Glutamatergic neuron (in vitro differentiated cells): ENCODE measurements at regions not wholly inside any gene's neighbourhood (a gene's known extent, or its start where the extent isn't known, plus 50 kb on each side); places are given as distances from the start of the nearest gene placed in this dataset.

ENCODE experiments used
- DNase-seq: peaks from one replicate; pipeline ENCODE4 v3.0.0; 2022
- H3K27ac Mint-ChIP-seq: one replicate; pipeline ENCODE4 v1.8.0; 2020; ENCODE audit warnings: mild to moderate bottlenecking, mixed read lengths, inconsistent platforms; ENCODE audit not compliant: unreplicated experiment
- H3K27me3 Mint-ChIP-seq: one replicate; pipeline ENCODE4 v1.8.0; 2020; ENCODE audit warnings: mild to moderate bottlenecking, moderate library complexity, mixed read lengths, inconsistent platforms; ENCODE audit not compliant: unreplicated experiment
- H3K36me3 Mint-ChIP-seq: one replicate; pipeline ENCODE4 v1.8.0; 2020; ENCODE audit warnings: mild to moderate bottlenecking, mixed read lengths, inconsistent platforms; ENCODE audit not compliant: unreplicated experiment
- H3K4me1 Mint-ChIP-seq: one replicate; pipeline ENCODE4 v1.8.0; 2020; ENCODE audit warnings: mild to moderate bottlenecking, low read depth, mixed read lengths, inconsistent platforms; ENCODE audit not compliant: unreplicated experiment
- H3K4me3 Mint-ChIP-seq: one replicate; pipeline ENCODE4 v1.8.0; 2020; ENCODE audit warnings: mild to moderate bottlenecking, mixed read lengths, inconsistent platforms; ENCODE audit not compliant: unreplicated experiment
- H3K9me3 Mint-ChIP-seq: one replicate; pipeline ENCODE4 v1.8.0; 2020; ENCODE audit warnings: mild to moderate bottlenecking, moderate library complexity, mixed read lengths, inconsistent platforms; ENCODE audit not compliant: unreplicated experiment
- CTCF ChIP-seq: fragments of 200-600 bp; sonication (generic); IDR thresholded peaks from one replicate; pipeline ENCODE4 v1.5.0; 2021; ENCODE audit not compliant: partially characterized antibody, unreplicated experiment

- H3K27me3 Mint-ChIP-seq: no peaks in the 10 kb centered on the region
- TF ChIP-seq CTCF: no peak
- H3K27ac Mint-ChIP-seq: no peak overlapping the region
- H3K4me3 Mint-ChIP-seq: no peak overlapping the region
- DNase-seq: no peak
- no peaks in the 10 kb centered on the region for H3K36me3 Mint-ChIP-seq
- no peaks in the 10 kb centered on the region for H3K9me3 Mint-ChIP-seq
- H3K4me1 Mint-ChIP-seq: peaks cover 3% of the 10 kb centered on the region
Measured at GRCh38 chr10:44284198-44285084, 100.5 kb downstream of the CXCL12 start.

GRCh38 chr10:44282626-44283300 is 102.1 kb downstream of the CXCL12 start:
- no peak for TF ChIP-seq CTCF
- Mint-ChIP-seq H3K4me3 (no peak overlapping the region), H3K9me3 (no peaks in the 10 kb centered on the region), H3K36me3 (no peaks in the 10 kb centered on the region), H3K27ac (no peak overlapping the region), H3K4me1 (peaks cover 3% of the 10 kb centered on the region), H3K27me3 (no peaks in the 10 kb centered on the region)
- DNase-seq: no peak

DNA sequence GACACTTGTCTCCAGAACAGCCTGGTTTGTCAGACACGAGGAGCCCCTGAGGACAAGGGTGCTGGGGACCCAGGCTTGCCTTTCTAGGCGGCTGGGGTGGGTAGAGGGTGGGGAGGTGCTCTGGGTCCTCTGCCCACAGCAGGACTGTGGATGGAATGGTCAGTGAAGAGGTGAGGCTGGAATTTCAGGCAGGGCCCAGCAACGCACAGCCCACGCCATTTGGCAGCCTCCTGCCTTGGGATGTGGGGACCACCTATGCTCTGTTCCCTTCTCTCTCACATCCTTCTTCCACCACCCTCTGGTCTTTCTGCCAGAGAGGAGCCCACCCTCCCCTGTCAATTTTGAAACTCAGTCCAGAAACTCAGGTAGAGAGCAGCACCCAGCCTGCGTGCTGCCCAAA is 103.2 kb downstream of the CXCL12 start:
- Mint-ChIP-seq H3K27ac (no peak overlapping the region), H3K4me3 (no peak overlapping the region), H3K9me3 (no peaks in the 10 kb centered on the region), H3K36me3 (no peaks in the 10 kb centered on the region), H3K4me1 (peaks cover 3% of the 10 kb centered on the region), H3K27me3 (no peaks in the 10 kb centered on the region)
- TF ChIP-seq CTCF: no peak
- no peak for DNase-seq

DNA sequence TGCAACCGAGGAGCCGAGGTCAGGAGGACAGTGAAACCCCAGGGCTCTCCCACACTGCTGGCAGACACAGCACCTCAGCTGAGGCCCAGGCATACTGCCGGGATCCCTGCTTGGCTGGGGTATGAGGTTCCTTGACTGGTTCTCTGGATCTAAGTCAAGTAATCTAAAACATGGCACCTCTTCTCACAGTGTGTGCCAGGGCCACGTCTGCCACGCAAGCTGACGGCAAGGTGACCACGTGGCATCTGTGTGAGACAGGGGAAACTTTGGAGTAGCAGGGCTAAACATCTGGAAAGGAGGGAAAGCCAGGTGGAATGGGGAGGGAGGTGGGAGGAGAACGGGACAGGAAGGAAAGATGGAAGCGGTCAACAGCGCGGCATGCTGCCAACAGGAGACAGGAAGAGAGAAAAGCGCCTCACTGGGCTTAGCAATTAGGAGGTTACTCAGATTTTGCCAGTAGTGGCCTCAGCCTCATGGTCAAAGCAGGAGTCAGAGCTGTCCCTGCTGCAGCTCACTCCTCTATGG is 103.7 kb downstream of the CXCL12 start:
- no peaks in the 10 kb centered on the region for H3K9me3 Mint-ChIP-seq
- peaks cover 3% of the 10 kb centered on the region for H3K4me1 Mint-ChIP-seq
- H3K36me3 Mint-ChIP-seq: no peaks in the 10 kb centered on the region
- no peak for TF ChIP-seq CTCF
- no peak overlapping the region for H3K4me3 Mint-ChIP-seq
- no peak overlapping the region for H3K27ac Mint-ChIP-seq
- H3K27me3 Mint-ChIP-seq: no peaks in the 10 kb centered on the region
- no peak for DNase-seq
